ENCODE measurements at regions not wholly inside any gene's neighbourhood (a gene's known extent, or its start where the extent isn't known, plus 50 kb on each side); places are given as distances from the start of the nearest gene placed in this dataset.
A peak's percentile ranks its signal among the peaks of the same experiment; 100 is the strongest.

DNA sequence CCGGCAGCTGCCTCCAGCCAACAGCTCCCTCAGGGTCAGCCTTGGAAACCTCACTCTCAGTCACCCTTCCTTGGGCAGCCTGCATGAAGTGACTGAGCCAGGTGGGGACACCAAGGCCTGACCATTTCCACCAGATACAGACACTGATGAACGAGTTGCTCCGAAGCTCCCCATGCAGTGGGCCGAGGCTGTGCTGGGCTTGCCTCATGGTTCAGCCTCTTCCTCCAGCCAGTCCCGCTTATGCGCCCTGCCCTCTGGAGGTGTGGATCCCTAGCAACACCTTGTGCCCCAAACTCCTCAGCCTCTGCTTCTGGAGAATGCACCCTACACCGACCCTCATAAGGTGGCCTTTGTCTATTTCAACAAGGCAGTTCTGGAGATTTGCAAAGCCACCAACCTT is 236.0 kb downstream of the RRAGC start:
- Mint-ChIP-seq H3K27me3 (ENCODE audit: insufficient read depth, low read depth, poor library complexity) (peaks cover 12% of the 10 kb centered on the region), H3K36me3 (ENCODE audit: low read depth) (no peaks in the 10 kb centered on the region), H3K4me1 (peaks cover 14% of the 10 kb centered on the region), H3K9me3 (no peaks in the 10 kb centered on the region), H3K4me3 (no peak overlapping the region), H3K27ac (no peak overlapping the region)
- Histone ChIP-seq H3F3A (replicated peaks; ENCODE audit: low read depth) (no peaks in the 10 kb centered on the region), H3K79me2 (replicated peaks; ENCODE audit: insufficient read depth) (no peaks in the 10 kb centered on the region), H3K36me3 (ENCODE audit: insufficient read depth) (no peaks in the 10 kb centered on the region), H3K27ac (ENCODE audit: low read depth) (no peak overlapping the region), H4K20me1 (replicated peaks; ENCODE audit: insufficient read depth) (no peaks in the 10 kb centered on the region), H2AFZ (no peak overlapping the region), H3K9me2 (ENCODE audit: insufficient read depth) (no peaks in the 10 kb centered on the region), H3K4me2 (no peak overlapping the region), H3K27me3 (ENCODE audit: insufficient read depth) (no peaks in the 10 kb centered on the region), H3K4me1 (ENCODE audit: insufficient read depth) (no peaks in the 10 kb centered on the region), H3K4me3 (no peak overlapping the region)
- DNase-seq (ENCODE audit: low spot score) = no peak
- TF ChIP-seq, protein P1, sequence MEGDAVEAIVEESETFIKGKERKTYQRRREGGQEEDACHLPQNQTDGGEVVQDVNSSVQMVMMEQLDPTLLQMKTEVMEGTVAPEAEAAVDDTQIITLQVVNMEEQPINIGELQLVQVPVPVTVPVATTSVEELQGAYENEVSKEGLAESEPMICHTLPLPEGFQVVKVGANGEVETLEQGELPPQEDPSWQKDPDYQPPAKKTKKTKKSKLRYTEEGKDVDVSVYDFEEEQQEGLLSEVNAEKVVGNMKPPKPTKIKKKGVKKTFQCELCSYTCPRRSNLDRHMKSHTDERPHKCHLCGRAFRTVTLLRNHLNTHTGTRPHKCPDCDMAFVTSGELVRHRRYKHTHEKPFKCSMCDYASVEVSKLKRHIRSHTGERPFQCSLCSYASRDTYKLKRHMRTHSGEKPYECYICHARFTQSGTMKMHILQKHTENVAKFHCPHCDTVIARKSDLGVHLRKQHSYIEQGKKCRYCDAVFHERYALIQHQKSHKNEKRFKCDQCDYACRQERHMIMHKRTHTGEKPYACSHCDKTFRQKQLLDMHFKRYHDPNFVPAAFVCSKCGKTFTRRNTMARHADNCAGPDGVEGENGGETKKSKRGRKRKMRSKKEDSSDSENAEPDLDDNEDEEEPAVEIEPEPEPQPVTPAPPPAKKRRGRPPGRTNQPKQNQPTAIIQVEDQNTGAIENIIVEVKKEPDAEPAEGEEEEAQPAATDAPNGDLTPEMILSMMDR (conservative IDR thresholded peaks at IDR 0.05; ENCODE audit: low read depth in 2 of 2) = peak in 1 of 2 experiments; percentile 15; a peak in 1 of 4 replicates
- TF ChIP-seq CREB1 (CRISPR knock-in tag; IDR thresholded peaks at IDR 0.05; ENCODE audit: low read depth) = no peak
- ATAC-seq = peak; percentile 67

DNA sequence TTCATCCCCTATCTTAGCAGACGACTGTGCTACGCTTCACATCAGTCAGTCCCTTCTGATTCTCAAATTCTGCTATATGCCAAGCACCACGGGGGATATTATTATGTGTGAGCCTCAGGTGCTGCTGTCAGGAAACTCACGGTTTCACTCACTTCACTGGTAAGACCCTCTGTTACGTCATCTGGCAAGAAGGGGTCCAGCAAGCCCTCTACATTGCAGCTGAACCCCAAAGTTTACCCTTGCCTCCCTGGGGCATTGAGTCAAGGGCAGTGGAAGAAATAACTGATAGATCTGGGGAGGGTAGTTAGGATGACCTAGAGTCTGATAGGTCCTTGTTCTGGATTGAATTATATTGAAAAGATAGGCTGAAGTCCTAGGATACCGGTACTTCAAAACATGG is 237.4 kb downstream of the RRAGC start:
- no peak overlapping the region for H3K27ac ChIP-seq (ENCODE audit: low read depth)
- H3K27me3 ChIP-seq (ENCODE audit: insufficient read depth) = no peaks in the 10 kb centered on the region
- no peaks in the 10 kb centered on the region for H3K36me3 Mint-ChIP-seq (ENCODE audit: low read depth)
- no peak for DNase-seq (ENCODE audit: low spot score)
- TF ChIP-seq POLR2AphosphoS5 (IDR thresholded peaks at IDR 0.05; ENCODE audit: low read depth) (no peak), EZH2phosphoT487 (IDR thresholded peaks at IDR 0.05; ENCODE audit: unreplicated experiment) (no peak), CREB1 (CRISPR knock-in tag; IDR thresholded peaks at IDR 0.05; ENCODE audit: low read depth) (no peak), ZNF331 (CRISPR knock-in tag; IDR thresholded peaks at IDR 0.05; ENCODE audit: low read depth) (no peak), NANOG (IDR thresholded peaks at IDR 0.05; ENCODE audit: borderline replicate concordance) (no peak), EZH2 (IDR thresholded peaks at IDR 0.05; ENCODE audit: low read depth, unreplicated experiment) (no peak), STAT1 (IDR thresholded peaks at IDR 0.05; ENCODE audit: unreplicated experiment) (no peak), ZNF114 (CRISPR knock-in tag; IDR thresholded peaks at IDR 0.05) (no peak)
- TF ChIP-seq, protein P1 (conservative IDR thresholded peaks at IDR 0.05; ENCODE audit: low read depth in 2 of 2) = no peak
- TF ChIP-seq, protein P2, sequence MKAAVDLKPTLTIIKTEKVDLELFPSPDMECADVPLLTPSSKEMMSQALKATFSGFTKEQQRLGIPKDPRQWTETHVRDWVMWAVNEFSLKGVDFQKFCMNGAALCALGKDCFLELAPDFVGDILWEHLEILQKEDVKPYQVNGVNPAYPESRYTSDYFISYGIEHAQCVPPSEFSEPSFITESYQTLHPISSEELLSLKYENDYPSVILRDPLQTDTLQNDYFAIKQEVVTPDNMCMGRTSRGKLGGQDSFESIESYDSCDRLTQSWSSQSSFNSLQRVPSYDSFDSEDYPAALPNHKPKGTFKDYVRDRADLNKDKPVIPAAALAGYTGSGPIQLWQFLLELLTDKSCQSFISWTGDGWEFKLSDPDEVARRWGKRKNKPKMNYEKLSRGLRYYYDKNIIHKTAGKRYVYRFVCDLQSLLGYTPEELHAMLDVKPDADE (IDR thresholded peaks at IDR 0.05) = no peak
- TF ChIP-seq, protein P3, sequence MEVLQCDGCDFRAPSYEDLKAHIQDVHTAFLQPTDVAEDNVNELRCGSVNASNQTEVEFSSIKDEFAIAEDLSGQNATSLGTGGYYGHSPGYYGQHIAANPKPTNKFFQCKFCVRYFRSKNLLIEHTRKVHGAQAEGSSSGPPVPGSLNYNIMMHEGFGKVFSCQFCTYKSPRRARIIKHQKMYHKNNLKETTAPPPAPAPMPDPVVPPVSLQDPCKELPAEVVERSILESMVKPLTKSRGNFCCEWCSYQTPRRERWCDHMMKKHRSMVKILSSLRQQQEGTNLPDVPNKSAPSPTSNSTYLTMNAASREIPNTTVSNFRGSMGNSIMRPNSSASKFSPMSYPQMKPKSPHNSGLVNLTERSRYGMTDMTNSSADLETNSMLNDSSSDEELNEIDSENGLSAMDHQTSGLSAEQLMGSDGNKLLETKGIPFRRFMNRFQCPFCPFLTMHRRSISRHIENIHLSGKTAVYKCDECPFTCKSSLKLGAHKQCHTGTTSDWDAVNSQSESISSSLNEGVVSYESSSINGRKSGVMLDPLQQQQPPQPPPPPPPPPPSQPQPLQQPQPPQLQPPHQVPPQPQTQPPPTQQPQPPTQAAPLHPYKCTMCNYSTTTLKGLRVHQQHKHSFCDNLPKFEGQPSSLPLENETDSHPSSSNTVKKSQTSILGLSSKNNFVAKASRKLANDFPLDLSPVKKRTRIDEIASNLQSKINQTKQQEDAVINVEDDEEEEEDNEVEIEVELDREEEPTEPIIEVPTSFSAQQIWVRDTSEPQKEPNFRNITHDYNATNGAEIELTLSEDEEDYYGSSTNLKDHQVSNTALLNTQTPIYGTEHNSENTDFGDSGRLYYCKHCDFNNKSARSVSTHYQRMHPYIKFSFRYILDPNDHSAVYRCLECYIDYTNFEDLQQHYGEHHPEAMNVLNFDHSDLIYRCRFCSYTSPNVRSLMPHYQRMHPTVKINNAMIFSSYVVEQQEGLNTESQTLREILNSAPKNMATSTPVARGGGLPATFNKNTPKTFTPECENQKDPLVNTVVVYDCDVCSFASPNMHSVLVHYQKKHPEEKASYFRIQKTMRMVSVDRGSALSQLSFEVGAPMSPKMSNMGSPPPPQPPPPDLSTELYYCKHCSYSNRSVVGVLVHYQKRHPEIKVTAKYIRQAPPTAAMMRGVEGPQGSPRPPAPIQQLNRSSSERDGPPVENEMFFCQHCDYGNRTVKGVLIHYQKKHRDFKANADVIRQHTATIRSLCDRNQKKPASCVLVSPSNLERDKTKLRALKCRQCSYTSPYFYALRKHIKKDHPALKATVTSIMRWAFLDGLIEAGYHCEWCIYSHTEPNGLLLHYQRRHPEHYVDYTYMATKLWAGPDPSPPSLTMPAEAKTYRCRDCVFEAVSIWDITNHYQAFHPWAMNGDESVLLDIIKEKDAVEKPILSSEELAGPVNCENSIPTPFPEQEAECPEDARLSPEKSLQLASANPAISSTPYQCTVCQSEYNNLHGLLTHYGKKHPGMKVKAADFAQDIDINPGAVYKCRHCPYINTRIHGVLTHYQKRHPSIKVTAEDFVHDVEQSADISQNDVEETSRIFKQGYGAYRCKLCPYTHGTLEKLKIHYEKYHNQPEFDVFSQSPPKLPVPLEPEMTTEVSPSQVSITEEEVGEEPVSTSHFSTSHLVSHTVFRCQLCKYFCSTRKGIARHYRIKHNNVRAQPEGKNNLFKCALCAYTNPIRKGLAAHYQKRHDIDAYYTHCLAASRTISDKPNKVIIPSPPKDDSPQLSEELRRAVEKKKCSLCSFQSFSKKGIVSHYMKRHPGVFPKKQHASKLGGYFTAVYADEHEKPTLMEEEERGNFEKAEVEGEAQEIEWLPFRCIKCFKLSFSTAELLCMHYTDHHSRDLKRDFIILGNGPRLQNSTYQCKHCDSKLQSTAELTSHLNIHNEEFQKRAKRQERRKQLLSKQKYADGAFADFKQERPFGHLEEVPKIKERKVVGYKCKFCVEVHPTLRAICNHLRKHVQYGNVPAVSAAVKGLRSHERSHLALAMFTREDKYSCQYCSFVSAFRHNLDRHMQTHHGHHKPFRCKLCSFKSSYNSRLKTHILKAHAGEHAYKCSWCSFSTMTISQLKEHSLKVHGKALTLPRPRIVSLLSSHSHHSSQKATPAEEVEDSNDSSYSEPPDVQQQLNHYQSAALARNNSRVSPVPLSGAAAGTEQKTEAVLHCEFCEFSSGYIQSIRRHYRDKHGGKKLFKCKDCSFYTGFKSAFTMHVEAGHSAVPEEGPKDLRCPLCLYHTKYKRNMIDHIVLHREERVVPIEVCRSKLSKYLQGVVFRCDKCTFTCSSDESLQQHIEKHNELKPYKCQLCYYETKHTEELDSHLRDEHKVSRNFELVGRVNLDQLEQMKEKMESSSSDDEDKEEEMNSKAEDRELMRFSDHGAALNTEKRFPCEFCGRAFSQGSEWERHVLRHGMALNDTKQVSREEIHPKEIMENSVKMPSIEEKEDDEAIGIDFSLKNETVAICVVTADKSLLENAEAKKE (CRISPR knock-in tag; IDR thresholded peaks at IDR 0.05) = no peak
- no peaks in the 10 kb centered on the region for H4K20me1 ChIP-seq (replicated peaks; ENCODE audit: insufficient read depth)
- H3K9me3 Mint-ChIP-seq = no peaks in the 10 kb centered on the region
- H3K4me3 Mint-ChIP-seq = no peak overlapping the region
- peaks cover 14% of the 10 kb centered on the region for H3K4me1 Mint-ChIP-seq
- no peaks in the 10 kb centered on the region for H3K4me1 ChIP-seq (ENCODE audit: insufficient read depth)
- ATAC-seq = no peak
- H3K79me2 ChIP-seq (replicated peaks; ENCODE audit: insufficient read depth) = no peaks in the 10 kb centered on the region
- H3K27ac Mint-ChIP-seq = no peak overlapping the region
- no peaks in the 10 kb centered on the region for H3K9me2 ChIP-seq (ENCODE audit: insufficient read depth)
- H3K4me2 ChIP-seq = no peak overlapping the region
- peaks cover 12% of the 10 kb centered on the region for H3K27me3 Mint-ChIP-seq (ENCODE audit: insufficient read depth, low read depth, poor library complexity)
- H3F3A ChIP-seq (replicated peaks; ENCODE audit: low read depth) = no peaks in the 10 kb centered on the region
- no peaks in the 10 kb centered on the region for H3K36me3 ChIP-seq (ENCODE audit: insufficient read depth)
- H2AFZ ChIP-seq = no peak overlapping the region
- no peak overlapping the region for H3K4me3 ChIP-seq

Data from GM23338 (cell line).